GM23248 (cell line): ENCODE measurements at regions not wholly inside any gene's neighbourhood (a gene's known extent, or its start where the extent isn't known, plus 50 kb on each side); places are given as distances from the start of the nearest gene placed in this dataset.

Source experiments
- EZH2 ChIP-seq: fragments of 200-600 bp; sonication (generic); IDR thresholded peaks from 2 replicates; pipeline ENCODE4 v1.6.1; 2018; ENCODE audit warnings: antibody characterized with exemption, mild to moderate bottlenecking; ENCODE audit not compliant: insufficient read depth, poor library complexity, severe bottlenecking
- EZH2phosphoT487 ChIP-seq: fragments of 200-600 bp; sonication (generic); IDR thresholded peaks from 2 replicates; pipeline ENCODE4 v1.6.1; 2018; ENCODE audit warnings: antibody characterized with exemption, moderate library complexity, mild to moderate bottlenecking, low read depth; ENCODE audit not compliant: insufficient read depth

GRCh38 chr15:23910030-23910429, 222.9 kb upstream of the NDN start:
- no peak for TF ChIP-seq EZH2
- TF ChIP-seq EZH2phosphoT487, result no peak
